Fibroblast of lung (primary cell): ENCODE measurements at regions not wholly inside any gene's neighbourhood (a gene's known extent, or its start where the extent isn't known, plus 50 kb on each side); places are given as distances from the start of the nearest gene placed in this dataset.

ENCODE experiments used
- CTCF ChIP-seq, 2 donors: IDR thresholded peaks in 1 of 2; conservative IDR thresholded peaks in 1 of 2; 1 replicate in 1 of 2; 2 replicates in 1 of 2; pipeline ENCODE4 v1.5.1; 2011 to 2012; ENCODE audit warnings: low read length in 2 of 2, control low read depth in 1 of 2, inconsistent platforms in 1 of 2, low read depth in 1 of 2, mild to moderate bottlenecking in 1 of 2
- EZH2 ChIP-seq: IDR thresholded peaks from 2 replicates; pipeline ENCODE4 v1.5.1; 2012; ENCODE audit warnings: low read length, control low read depth, mild to moderate bottlenecking; ENCODE audit errors: missing control alignments

- TF ChIP-seq CTCF (conservative IDR thresholded peaks at IDR 0.05 in 1 of 2, IDR thresholded peaks at IDR 0.05 in 1 of 2; ENCODE audit: low read depth in 1 of 2, low read length in 2 of 2): no peak
- no peak for TF ChIP-seq EZH2
Measured at GRCh38 chr14:28130610-28131284, 635.8 kb upstream of the FOXG1 start.
